MCF 10A (cell line): ENCODE measurements at regions not wholly inside any gene's neighbourhood (a gene's known extent, or its start where the extent isn't known, plus 50 kb on each side); places are given as distances from the start of the nearest gene placed in this dataset.

Experiments
- BruUV-seq: library from RNA; stranded (reverse); fragments of 400-500 nt; replicated peaks from 2 replicates; lab custom pipeline; 2021; lab: Mats Ljungman, UMichigan
- CTCF ChIA-PET: fragments of 300-600 bp; sonication (Branson Sonifier 250); formaldehyde crosslinking; extraction: SDS; loops from one replicate; lab custom pipeline; 2021; ENCODE audit warnings: antibody characterized with exemption, inconsistent platforms; lab: Yijun Ruan, JAX
- POLR2A ChIA-PET: fragments of 300-600, 350-650 bp; sonication (Branson Sonifier 250); formaldehyde crosslinking; extraction: SDS; loops from one replicate; lab custom pipeline; 2020; ENCODE audit warnings: antibody characterized with exemption, inconsistent platforms; lab: Yijun Ruan, JAX
- DNase-seq: peaks from one replicate; pipeline ENCODE4 v3.0.0-alpha.2; 2018; ENCODE audit not compliant: unreplicated experiment
- H3K27ac Mint-ChIP-seq: one replicate; pipeline ENCODE4 v1.8.0; 2022; ENCODE audit warnings: mild to moderate bottlenecking, low read depth, mixed read lengths; ENCODE audit not compliant: unreplicated experiment
- H3K27me3 Mint-ChIP-seq: one replicate; pipeline ENCODE4 v1.8.0; 2022; ENCODE audit warnings: mixed read lengths; ENCODE audit not compliant: insufficient read depth, unreplicated experiment
- H3K36me3 Mint-ChIP-seq: one replicate; pipeline ENCODE4 v1.8.0; 2022; ENCODE audit warnings: mild to moderate bottlenecking, moderate library complexity, mixed read lengths; ENCODE audit not compliant: insufficient read depth, unreplicated experiment
- H3K4me1 Mint-ChIP-seq: one replicate; pipeline ENCODE4 v1.8.0; 2022; ENCODE audit warnings: mixed read lengths; ENCODE audit not compliant: insufficient read depth, unreplicated experiment
- H3K4me3 Mint-ChIP-seq: one replicate; pipeline ENCODE4 v1.8.0; 2022; ENCODE audit warnings: mild to moderate bottlenecking, moderate library complexity, mixed read lengths; ENCODE audit not compliant: unreplicated experiment
- H3K9me3 Mint-ChIP-seq: one replicate; pipeline ENCODE4 v1.8.0; 2022; ENCODE audit warnings: mixed read lengths; ENCODE audit not compliant: unreplicated experiment
- CTCF ChIP-seq: fragments of 200-600 bp; IDR thresholded peaks from one replicate; pipeline ENCODE4 v1.8.0; 2022; ENCODE audit warnings: antibody characterized with exemption, mild to moderate bottlenecking; ENCODE audit not compliant: unreplicated experiment
- intact Hi-C: fragments of 100-400 bp; cut with micrococcal nuclease; formaldehyde crosslinking; loops from 2 replicates; pipeline ENCODE4 v1.14.1; 2022

DNA sequence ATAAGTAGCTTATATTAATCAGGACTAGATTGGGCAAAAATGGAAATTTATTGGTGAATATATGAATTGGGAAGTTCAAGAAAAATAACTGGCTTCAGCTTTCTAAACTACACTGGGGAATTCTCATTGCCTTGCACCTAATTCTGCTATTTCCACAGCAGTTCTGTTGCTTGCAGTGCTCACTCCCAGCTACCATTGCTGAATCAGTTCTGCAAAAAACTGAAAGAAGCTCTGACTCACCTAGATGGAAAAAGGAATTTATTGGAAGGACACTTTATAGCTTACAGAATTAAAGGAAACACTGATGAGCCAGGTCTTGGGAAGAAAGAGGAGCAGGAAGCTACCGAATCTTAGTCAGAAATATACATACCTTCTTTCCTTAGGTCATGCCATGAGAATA, 60.3 kb upstream of the ACVR1 start:
- Mint-ChIP-seq H3K27me3 (no peaks in the 10 kb centered on the region), H3K4me1 (peaks cover 24% of the 10 kb centered on the region), H3K27ac (no peak overlapping the region), H3K4me3 (no peak overlapping the region), H3K9me3 (no peaks in the 10 kb centered on the region), H3K36me3 (no peaks in the 10 kb centered on the region)
- ChIA-PET CTCF (interaction anchor here (0.6 to 1.9 kb wide), 5 partner anchors 25 to 446 kb away, joined by 3 to 5 read pairs (median 3); no protein-coding TSS in a partner anchor), POLR2A (interaction anchor here (0.7 to 2.8 kb wide), 3 partner anchors 39 to 150 kb away, joined by 3 to 17 read pairs (median 3); partner anchors contain the start of gene ACVR1)
- peak; percentile 19 for DNase-seq
- no TSS peak for BruUV-seq
- TF ChIP-seq CTCF, result no peak
- intact Hi-C loops, result no loop called here

GRCh38 chr2:157935378-157935906, 59.3 kb upstream of the ACVR1 start:
- no peak for TF ChIP-seq CTCF
- no peak overlapping the region for H3K4me3 Mint-ChIP-seq
- ChIA-PET POLR2A (interaction anchor here (0.7 to 2.8 kb wide), 7 partner anchors 9 to 178 kb away, joined by 3 to 17 read pairs (median 3); partner anchors contain the start of gene ACVR1), CTCF (interaction anchor here (0.7 to 1.9 kb wide), 5 partner anchors 10 to 155 kb away, joined by 3 to 5 read pairs (median 3); no protein-coding TSS in a partner anchor)
- intact Hi-C loops, result no loop called here
- peaks cover 23% of the 10 kb centered on the region for H3K4me1 Mint-ChIP-seq
- no peaks in the 10 kb centered on the region for H3K9me3 Mint-ChIP-seq
- DNase-seq, result peak; percentile 39
- no TSS peak for BruUV-seq
- H3K27me3 Mint-ChIP-seq, result no peaks in the 10 kb centered on the region
- no peak overlapping the region for H3K27ac Mint-ChIP-seq
- H3K36me3 Mint-ChIP-seq, result no peaks in the 10 kb centered on the region

DNA sequence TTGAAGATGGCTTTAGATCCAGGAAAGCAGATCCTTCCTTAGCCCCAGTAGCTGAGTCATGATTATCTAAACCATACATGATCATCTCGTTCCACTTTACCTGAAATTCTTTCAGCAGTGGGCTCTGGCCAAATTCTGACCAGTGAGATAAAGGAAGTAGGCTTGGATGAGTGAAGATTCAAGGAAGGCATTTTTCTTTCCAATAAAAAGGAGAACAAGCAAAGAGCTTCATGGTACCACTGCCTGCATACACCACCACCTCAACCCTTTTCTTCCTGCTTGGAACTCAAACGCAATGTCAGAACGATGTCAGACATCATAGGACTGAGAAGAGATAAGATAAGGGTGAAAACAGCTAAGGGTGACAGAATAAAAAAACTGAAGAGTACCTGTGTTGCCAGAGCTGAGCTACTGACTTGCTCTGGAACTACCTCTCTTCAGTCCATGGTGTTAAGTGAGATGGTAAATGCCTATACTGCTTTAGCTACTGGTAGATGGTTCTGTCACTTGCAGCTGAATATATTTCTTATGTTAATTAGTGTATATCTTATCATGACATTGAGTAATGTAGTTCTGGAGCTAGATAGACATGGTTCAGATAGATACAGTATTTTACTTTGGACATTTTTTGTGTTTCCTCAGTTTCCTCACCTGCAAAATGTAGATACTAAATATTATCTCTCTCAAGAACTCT, 58.7 kb upstream of the ACVR1 start:
- BruUV-seq, result no TSS peak
- Mint-ChIP-seq H3K4me1 (peaks cover 18% of the 10 kb centered on the region), H3K27ac (no peak overlapping the region), H3K4me3 (no peak overlapping the region), H3K9me3 (no peaks in the 10 kb centered on the region), H3K36me3 (no peaks in the 10 kb centered on the region), H3K27me3 (no peaks in the 10 kb centered on the region)
- ChIA-PET CTCF (interaction anchor here (0.6 to 1.9 kb wide), 5 partner anchors 10 to 487 kb away, joined by 3 to 4 read pairs (median 3); no protein-coding TSS in a partner anchor), POLR2A (interaction anchor here (0.6 to 2.8 kb wide), 8 partner anchors 10 to 268 kb away, joined by 3 to 17 read pairs (median 3); partner anchors contain the start of gene ACVR1)
- no peak for TF ChIP-seq CTCF
- intact Hi-C loops, result no loop called here
- no peak for DNase-seq
